GM18511 (cell line): ENCODE measurements at regions not wholly inside any gene's neighbourhood (a gene's known extent, or its start where the extent isn't known, plus 50 kb on each side); places are given as distances from the start of the nearest gene placed in this dataset.
"Not testable (repeated sequence)": the region's sequence is repeated elsewhere in the genome, so short reads cannot be mapped to it uniquely, and the experiment has no call there.

Experiments used
- ATAC-seq: cut with Tn5 transposase; IDR thresholded peaks from one replicate; pipeline ENCODE4 v1.9.1; 2021; ENCODE audit warnings: mild to moderate bottlenecking, moderate library complexity; ENCODE audit not compliant: unreplicated experiment

DNA sequence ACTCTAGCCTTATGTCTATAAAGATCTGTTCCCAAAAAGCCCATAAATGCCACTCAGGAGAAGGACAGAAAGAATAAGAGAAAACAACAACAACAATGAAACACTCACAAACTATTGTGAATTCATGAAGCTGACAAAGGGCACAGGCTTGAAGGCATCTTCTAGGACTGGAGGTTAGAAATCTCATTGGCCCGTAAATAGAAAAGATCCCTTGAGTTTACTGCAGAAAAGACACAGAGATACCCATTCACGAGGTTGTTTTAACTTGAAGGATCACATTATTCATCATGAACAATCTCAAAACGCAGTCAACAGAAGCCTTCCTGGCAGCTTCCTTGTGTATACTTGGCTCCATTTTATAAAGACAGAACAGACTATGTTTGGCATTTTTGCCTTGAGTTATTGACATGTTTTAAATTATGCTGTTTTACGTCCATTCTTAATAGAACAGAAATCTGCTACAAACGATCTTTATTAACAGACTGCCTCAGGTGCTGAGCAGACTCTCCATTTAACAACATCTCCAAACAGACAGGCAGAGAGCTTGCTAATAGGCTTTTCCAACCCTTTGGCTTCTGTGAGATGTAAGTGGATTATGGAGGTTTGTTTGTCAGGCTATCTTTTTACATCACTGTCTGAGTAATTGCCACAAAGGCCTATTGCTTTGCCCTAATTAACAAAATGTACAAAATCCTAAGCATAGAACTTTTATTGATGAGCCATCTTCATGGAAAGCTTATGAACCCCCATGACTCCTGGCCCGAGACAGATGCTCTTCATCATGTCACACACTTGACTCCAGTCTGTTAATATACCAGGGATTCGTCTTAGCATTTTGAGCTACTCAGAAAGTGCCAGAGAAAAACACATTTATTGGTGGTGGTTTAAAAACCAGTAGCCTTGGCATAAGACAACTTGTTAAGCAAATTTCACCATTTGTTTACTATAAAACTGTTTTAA is 735.3 kb upstream of the ZNF608 start:
- ATAC-seq, result no peak

DNA sequence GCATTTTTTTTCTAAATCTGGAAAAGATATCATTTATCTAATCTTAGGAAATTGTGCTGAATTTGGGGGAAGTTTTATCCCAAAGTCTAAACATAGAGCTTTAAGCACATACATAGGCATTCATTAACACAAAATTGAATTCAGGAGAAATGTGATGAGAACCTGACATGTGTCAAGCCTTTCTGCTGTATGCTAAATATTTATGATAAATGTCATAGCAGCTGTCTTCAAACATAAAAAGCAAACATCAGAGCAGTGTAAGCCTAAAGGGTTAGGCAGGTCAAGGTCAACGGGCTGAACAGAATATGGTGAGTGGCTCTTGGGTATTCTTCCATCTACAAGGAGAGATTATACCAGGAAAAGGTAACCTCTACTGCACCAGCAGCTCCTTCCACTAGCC is 737.2 kb upstream of the ZNF608 start:
- ATAC-seq, result no peak

DNA sequence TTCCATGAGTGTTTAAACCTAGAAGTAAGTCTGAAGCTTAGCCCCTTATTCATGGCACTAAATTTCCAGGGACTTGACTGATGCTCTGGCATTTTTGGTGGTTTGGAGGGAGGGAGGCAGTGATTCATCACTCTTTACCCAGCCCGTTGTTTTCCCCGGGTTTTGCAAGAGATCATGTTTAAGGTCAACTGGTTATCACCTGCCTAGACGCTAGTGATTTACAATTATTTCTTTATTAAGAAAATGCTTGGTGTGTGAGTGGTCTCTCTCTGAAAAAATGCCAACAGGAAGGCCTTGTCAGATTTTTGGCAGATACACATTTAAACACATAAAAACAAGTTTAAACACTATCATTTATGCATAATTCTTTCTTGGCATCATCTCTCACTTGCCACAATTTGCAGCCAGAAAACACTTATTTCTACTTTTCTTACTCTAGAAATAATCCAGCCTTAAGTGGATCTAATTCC is 737.9 kb upstream of the ZNF608 start:
- ATAC-seq, result no peak

DNA sequence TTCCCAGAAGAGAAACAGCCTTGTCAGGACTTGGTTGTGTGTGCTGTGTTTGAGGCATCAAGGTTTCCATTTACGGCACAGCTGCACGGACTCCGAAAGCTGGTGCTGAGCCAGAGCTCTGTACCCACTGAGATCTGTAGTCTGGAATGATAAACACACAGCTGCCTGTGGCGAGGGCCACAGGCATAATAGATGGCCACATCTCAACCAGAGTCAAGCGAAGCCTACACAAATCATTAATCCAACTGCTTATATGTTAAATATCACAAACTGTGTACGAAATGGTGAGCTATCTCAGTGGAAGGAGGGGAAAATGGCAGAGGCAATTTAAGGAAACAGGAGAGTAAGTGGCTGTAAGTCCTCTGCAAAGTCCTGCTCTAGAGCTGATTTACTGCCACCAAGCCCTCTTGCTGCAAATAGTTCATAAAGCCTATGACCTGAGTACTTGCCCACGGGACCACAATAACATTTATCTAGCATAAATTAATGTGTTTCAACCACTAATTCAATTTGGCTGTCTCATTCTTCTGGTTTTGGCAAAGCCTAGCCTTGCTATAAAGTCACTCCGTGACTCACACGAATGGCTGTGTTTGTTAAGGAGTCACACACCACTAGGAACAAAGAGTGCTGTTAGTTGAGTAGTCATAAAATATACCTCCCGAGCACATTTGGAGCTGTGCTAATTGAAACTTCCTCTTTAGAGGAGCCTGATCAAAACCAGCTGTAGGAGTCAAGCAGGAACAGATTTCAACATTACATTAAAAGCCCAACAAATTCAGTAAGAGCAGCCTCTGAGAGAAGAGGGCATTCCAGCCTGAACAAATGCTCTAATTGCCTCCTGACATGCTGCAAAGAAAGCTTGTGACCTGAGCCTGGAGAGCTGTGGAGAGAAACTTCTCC is 738.6 kb upstream of the ZNF608 start:
- ATAC-seq, result no peak

DNA sequence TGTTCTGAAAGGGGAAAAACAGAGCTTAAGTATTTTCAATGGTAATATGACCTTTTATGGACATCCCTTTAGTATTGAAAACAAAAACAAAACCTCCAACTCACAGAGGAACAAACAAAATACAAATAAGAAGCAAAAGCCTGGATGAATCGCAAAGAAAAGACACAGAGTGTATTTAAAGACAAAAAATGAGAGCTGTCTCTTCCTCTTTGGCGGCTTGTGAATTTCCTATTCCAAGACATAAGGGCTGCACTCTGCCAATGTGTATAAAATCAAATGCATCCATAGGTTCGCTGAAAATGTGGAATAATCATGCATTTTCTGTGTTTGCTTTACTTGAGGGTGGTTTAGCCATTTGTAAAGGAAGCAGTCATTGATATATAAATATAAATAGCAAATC is 739.3 kb upstream of the ZNF608 start:
- ATAC-seq, result no peak

DNA sequence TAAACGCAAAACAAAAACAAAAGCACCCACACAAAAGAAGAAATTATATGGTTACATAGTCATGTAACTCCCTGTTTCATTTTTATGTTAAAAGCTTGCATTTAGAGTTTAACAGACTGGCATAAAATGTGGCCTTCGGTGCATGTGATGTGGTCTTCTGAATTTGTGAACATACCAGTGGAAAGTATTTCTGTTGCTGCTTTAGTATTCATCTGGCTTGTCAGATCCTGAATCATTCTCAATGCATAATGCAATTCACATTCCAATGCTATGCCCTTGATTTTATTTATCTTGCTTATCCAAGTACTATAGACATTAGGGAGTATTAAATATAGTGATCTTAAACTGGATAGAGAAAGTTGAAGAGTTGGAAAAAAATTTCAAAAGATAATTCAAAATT is 740.2 kb upstream of the ZNF608 start:
- no peak for ATAC-seq

DNA sequence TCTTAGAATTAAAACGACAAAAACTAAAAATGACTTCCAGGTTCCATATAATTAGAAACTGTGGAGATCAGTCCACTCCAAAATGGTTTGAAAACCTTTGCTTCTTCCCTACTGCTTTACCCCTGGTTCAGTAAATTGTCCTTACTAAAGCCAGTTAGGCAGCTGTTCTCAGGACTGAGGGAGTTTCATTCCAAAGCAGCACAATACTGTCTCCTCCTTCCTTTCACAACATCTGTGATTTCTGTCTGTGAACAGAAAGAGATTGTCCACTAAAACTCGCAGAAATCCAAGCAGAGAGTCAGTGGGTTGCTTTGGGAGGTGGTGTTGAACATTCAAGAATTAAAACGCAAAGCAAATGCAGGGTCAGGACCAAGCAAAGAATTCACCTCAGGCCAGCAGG is 740.8 kb upstream of the ZNF608 start:
- no peak for ATAC-seq

DNA sequence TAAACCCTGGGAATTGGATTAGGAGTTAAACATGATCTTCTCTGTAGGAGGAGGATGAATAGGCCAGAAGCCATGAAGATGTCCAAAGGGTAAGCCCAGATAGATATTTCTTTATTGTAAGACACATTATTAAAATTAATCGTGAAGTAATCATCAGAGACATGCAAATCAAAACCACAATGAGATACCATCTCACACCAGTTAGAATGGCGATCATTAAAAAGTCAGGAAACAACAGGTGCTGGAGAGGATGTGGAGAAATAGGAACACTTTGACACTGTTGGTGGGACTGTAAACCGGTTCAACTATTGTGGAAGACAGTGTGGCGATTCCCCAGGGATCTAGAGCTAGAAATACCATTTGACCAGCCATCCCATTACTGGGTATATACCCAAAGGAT is 741.2 kb upstream of the ZNF608 start:
- ATAC-seq, result not testable (repeated sequence)

DNA sequence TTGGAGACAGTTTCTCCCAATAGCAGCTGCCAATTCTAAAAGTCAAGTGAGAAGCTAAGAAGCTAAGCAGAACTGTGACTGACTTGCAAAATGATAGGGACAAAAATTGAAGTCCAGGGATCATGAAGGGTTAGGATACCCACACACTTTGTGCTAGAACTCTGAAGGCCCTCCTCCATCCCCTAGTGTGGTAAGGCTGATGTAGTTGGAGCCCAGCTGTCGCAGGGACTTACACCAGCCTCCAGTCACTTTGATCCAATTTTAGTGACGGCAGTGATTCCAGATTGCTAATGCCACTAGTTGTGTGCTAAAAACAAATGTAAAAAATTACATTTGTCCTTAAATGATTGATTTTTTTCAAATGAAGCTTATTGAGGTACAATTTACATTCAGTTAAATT is 742.7 kb upstream of the ZNF608 start:
- ATAC-seq, result no peak

DNA sequence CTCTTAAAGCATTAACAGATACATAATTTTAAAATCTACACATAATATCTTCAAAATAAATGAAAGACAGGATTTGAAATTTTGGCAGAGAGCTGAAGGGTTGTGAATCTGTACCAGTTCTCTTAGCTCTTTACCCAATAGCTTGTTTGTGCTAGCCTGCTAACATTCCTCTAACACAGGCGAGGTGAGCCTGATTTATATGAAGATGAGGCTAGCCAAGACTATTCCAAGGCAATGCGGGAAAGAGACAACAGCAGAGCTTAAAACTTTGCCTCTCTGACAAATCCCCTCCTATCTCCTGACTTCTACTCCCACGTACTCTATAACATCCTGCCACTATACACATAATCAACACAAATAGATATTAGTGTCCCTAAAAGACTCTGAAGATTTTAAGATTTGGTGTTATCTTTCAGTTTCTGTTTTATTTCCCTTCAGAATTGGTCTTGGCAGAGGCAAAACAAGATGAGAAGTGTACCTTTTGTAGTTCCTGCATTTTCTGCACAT is 745.6 kb upstream of the ZNF608 start:
- no peak for ATAC-seq

DNA sequence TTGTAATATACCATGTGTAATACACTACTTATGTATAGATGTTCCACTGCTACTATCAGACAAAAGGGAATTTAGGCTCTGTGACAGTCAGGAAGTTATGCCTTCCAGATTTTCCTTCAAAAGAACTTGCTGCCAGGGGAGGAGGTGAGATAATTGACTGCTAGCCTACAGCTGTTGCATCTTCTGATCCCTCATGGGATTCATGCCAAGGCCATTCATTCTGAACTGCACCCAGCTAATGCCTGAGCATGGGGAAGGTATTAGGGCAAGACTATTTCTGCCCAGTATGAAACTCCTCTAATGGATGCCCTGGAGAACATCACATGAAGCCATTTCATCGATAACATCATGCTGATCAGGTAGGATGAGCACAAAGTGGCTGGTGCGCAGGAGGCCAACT is 746.5 kb upstream of the ZNF608 start:
- no peak for ATAC-seq

DNA sequence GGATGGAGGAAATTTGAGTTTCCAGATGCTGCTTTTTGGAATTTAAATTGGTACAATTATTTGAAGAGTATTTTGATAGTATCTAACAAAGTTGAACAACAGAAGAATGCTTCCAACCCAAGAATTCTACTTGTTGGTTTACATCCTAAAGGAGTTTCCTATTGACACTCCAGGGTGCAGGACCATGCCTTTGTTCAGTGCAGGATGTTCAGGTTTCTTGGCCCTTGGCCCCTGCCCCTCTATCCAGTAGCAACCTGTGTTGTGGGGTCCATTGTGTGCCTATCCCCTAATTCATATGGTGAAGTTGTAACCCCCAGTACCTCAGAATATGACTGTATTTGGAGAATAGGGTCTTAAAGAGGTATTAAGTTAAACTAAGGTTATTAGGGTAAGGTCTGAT is 750.0 kb upstream of the ZNF608 start:
- ATAC-seq, result no peak

DNA sequence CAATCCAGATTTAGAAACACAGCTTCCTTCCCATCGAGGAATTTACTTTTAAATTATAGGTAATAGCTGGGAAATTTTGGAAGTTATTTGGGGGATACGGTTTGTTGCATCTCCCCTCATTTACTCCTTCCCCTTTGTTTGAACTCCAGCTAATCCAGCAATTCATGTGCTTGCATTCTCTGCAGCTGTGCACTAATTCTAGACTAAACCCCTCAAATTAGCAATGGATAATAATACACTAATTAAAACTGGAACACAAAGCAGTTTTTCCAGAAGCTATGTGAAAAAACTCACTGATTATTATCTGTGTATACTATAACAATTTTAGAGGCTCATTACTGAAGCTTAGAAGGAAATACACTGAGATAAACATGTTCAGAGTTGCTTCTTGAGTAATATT is 751.2 kb upstream of the ZNF608 start:
- ATAC-seq, result no peak

DNA sequence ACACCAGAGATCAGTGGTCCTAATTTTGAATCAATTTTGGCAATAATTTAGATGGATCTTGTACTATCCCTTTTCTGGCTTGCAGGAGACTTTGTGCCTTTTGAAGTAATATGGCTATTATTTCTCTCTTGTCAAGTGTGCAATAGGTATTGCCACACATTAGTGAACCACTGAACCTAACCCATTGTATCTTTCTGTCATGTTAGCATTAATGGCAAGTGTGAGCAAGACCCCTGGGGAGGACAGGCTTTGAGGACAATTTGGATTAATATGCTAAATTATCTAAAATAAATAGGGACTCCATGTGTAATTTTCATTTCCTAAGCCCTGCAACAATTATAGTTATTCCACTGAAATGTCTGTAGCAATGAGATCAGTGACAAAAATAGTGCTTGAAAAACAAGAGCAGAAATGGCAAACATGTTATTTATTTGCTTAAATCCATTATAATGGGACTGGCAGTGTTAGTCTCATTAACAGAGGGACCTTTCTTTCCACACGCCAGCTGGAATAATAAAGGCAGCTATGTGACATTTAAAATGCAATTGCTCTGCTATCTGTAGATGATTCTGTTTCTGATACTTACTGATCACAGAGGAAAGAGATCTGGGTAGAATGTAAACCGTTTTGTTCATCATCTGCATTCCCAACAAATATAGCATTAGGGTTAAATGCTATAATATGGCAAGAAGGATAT is 753.3 kb upstream of the ZNF608 start:
- ATAC-seq, result no peak

DNA sequence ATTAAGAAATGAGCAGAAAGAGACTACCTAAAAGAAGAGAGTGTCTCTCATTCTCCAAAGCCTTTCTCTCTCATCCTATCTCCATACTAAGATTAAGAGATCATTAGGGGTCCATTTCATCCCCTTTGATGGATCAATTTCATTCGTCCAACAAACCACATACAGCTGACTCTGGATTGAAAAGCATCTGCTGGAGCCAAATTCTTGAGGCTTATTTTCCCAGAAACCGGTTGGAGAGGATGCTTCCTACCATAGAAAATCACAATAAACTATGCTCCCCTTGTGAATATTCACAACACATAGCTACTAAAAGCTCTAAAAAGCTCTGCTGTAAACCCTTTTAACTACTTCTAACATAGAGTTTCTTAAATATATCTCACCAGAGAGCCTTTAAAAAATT is 755.0 kb upstream of the ZNF608 start:
- ATAC-seq, result no peak

DNA sequence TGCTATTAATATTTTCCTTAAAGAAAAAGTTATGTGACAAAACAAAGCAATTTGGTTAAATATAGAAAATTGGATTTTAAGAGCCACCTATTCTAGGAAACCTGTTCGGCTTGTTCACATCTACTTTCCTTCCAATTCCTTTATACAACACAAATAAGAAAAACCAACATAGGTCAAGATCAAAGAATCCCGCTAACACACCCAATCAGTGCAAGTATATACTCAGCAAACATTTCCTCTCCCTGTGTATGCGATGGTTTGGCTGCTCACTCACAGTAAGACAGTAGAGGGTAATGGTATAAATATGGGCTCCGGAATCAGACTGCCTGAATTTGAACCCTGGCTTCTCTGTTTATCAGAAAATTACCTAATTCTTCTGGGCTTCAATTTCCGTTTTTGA is 757.5 kb upstream of the ZNF608 start:
- ATAC-seq, result no peak

DNA sequence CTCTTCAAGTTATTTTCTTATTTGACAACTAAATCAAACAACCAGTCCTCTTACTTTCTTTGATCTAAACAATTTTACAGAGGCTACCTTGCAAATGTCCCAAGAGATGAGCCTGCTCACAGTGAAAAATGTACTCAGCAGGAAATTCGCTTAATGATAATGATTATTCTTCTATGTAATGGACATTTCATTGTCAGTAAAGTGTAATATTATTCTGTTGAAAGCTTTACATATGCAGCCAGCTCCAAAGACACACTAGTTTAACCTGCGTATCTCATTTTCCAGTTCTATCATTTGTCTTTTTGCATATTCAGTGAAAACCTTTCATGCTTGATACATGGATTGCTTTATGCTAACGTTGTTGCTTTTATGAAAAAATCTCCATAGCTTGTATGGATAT is 758.7 kb upstream of the ZNF608 start:
- no peak for ATAC-seq

DNA sequence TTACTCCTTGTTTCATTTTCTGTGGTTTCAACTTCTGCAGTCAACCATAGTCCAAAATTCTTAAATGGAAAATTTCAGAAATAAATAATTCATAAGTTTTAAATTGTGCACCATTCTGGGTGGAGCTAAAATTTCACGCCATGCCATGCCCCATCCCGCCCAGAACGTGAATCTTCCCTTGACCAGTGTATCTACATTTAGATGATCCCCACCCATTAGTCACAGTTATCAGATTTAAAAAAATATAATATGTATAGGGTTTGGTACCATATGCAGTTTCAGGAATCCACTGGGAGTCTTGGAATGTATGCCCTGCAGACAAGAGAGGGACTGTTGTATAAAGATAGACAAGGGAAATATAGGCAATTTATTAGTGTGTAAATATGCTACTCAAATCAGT is 759.7 kb upstream of the ZNF608 start:
- ATAC-seq, result no peak

DNA sequence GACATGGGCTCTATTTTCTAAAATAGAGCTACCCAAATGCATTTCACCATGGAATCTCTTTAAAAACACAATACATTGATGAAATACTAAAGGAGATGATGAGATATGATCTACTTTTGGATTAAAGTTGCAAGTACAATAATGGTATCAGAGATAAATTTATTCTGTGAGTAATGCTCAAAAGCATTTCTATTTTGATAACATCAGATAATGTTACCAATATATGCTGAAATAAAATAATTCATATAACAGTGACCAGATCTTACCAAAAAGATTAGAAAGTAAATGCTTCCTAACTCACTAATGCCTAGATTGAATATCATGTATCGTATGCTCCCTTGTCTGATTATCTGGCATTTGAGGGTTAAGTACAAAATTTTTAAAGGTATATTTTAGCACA is 761.8 kb upstream of the ZNF608 start:
- ATAC-seq, result no peak

DNA sequence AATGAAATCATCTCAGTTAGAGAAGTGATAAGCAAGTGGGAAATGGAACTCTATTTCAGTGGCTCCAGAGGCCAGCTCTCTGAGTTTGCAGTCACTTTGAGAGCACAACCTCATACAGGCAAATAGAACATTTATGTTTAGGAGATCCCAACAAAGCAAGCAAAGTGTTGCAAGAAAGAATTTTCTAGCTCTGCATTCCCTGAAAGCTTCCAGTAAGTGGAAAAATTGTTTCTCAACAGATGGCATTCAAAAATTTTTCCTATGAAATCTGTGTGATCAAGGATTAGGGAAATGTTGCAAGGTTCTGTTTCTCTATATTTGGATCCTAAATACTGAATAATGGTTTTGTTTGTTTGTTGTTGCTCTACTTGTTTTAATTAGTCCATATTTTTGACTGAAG is 764.2 kb upstream of the ZNF608 start:
- no peak for ATAC-seq

DNA sequence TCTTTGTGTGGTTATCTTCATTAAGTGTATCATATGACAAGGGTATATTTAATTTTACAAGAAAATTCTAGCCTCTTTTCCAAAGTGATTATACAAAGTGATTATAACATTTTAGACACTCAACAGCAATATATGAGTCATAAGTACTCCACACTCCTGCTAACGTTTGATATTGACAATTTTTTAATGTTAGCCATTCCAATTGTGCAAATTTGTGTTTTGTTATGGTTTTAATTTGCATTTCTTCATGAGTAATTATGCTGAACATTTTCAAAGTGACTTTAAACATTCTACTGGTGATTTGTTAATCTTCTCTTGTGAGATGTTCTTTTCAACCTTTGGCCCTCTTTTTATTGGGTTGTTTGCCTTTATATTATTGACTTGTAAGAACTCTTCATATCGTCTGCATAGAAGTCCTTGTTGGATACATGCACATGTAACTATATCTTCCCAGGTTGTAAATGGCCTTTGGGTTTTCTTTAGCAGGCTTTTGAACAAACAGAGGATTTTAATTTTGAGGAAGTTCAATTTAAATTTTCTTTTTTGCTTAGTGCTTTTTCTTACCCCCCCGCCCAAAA is 771.6 kb upstream of the ZNF608 start:
- ATAC-seq, result no peak
